ENCODE measurements at regions not wholly inside any gene's neighbourhood (a gene's known extent, or its start where the extent isn't known, plus 50 kb on each side); places are given as distances from the start of the nearest gene placed in this dataset.

- H3K27ac Mint-ChIP-seq (ENCODE audit: unreplicated experiment) = no peak overlapping the region
- no peaks in the 10 kb centered on the region for H3K4me1 Mint-ChIP-seq
- no peak for DNase-seq (ENCODE audit: low read depth, low spot score)
- H3K9me3 Mint-ChIP-seq = peaks cover 5% of the 10 kb centered on the region
- no peaks in the 10 kb centered on the region for H3K36me3 Mint-ChIP-seq (ENCODE audit: low read depth)
- no peak overlapping the region for H3K4me3 Mint-ChIP-seq
- no peaks in the 10 kb centered on the region for H3K27me3 Mint-ChIP-seq (ENCODE audit: low read depth)
- no peak for TF ChIP-seq CTCF (conservative IDR thresholded peaks at IDR 0.05)
These were observed 728.1 kb upstream of the GRM7 start for GRCh38 chr3:6132684-6133432.

GRCh38 chr3:6142707-6143106 is 718.2 kb upstream of the GRM7 start:
- H3K36me3 Mint-ChIP-seq (ENCODE audit: low read depth) = no peaks in the 10 kb centered on the region
- TF ChIP-seq CTCF (conservative IDR thresholded peaks at IDR 0.05) = no peak
- no peaks in the 10 kb centered on the region for H3K4me1 Mint-ChIP-seq
- no peaks in the 10 kb centered on the region for H3K9me3 Mint-ChIP-seq
- no peak overlapping the region for H3K4me3 Mint-ChIP-seq
- H3K27me3 Mint-ChIP-seq (ENCODE audit: low read depth) = no peaks in the 10 kb centered on the region
- no peak overlapping the region for H3K27ac Mint-ChIP-seq (ENCODE audit: unreplicated experiment)
- DNase-seq (ENCODE audit: low read depth, low spot score) = no peak

- DNase-seq (ENCODE audit: low read depth, low spot score) = no peak
- no peaks in the 10 kb centered on the region for H3K36me3 Mint-ChIP-seq (ENCODE audit: low read depth)
- H3K27me3 Mint-ChIP-seq (ENCODE audit: low read depth) = no peaks in the 10 kb centered on the region
- H3K4me3 Mint-ChIP-seq = no peak overlapping the region
- H3K4me1 Mint-ChIP-seq = no peaks in the 10 kb centered on the region
- peaks cover 2% of the 10 kb centered on the region for H3K9me3 Mint-ChIP-seq
- H3K27ac Mint-ChIP-seq (ENCODE audit: unreplicated experiment) = no peak overlapping the region
- no peak for TF ChIP-seq CTCF (conservative IDR thresholded peaks at IDR 0.05)
These were observed 713.0 kb upstream of the GRM7 start for GRCh38 chr3:6147883-6148282.

GRCh38 chr3:6155650-6156338 is 705.1 kb upstream of the GRM7 start:
- TF ChIP-seq CTCF (conservative IDR thresholded peaks at IDR 0.05) = no peak
- no peak overlapping the region for H3K4me3 Mint-ChIP-seq
- no peak for DNase-seq (ENCODE audit: low read depth, low spot score)
- H3K27ac Mint-ChIP-seq (ENCODE audit: unreplicated experiment) = no peak overlapping the region
- no peaks in the 10 kb centered on the region for H3K36me3 Mint-ChIP-seq (ENCODE audit: low read depth)
- peaks cover 2% of the 10 kb centered on the region for H3K9me3 Mint-ChIP-seq
- no peaks in the 10 kb centered on the region for H3K4me1 Mint-ChIP-seq
- H3K27me3 Mint-ChIP-seq (ENCODE audit: low read depth) = no peaks in the 10 kb centered on the region

GRCh38 chr3:6165951-6166350 is 695.0 kb upstream of the GRM7 start:
- Mint-ChIP-seq H3K9me3 (no peaks in the 10 kb centered on the region), H3K36me3 (ENCODE audit: low read depth) (no peaks in the 10 kb centered on the region), H3K27me3 (ENCODE audit: low read depth) (no peaks in the 10 kb centered on the region), H3K4me3 (no peak overlapping the region), H3K4me1 (peaks cover 4% of the 10 kb centered on the region), H3K27ac (ENCODE audit: unreplicated experiment) (no peak overlapping the region)
- no peak for TF ChIP-seq CTCF (conservative IDR thresholded peaks at IDR 0.05)
- no peak for DNase-seq (ENCODE audit: low read depth, low spot score)

Measured in neural crest cell (in vitro differentiated cells).